HepG2 (cell line): ENCODE measurements at regions not wholly inside any gene's neighbourhood (a gene's known extent, or its start where the extent isn't known, plus 50 kb on each side); places are given as distances from the start of the nearest gene placed in this dataset.

ENCODE experiments used
- ATM ChIP-seq: fragments of 450-650 bp; IDR thresholded peaks from 2 replicates; pipeline ENCODE4 v1.7.1; 2017; ENCODE audit warnings: mild to moderate bottlenecking, borderline replicate concordance
- BRF2 ChIP-seq: sonication (generic); formaldehyde crosslinking; IDR thresholded peaks from 2 replicates; pipeline ENCODE4 v1.8.1; 2022; ENCODE audit warnings: mild to moderate bottlenecking, missing genetic modification reagents
- CCDC6 ChIP-seq: sonication (generic); formaldehyde crosslinking; IDR thresholded peaks from 2 replicates; pipeline ENCODE4 v1.8.1; 2022; ENCODE audit warnings: mild to moderate bottlenecking, missing genetic modification reagents, moderate library complexity
- CEBPB ChIP-seq: IDR thresholded peaks from 2 replicates; pipeline ENCODE4 v1.6.1; 2011; ENCODE audit warnings: low read depth, low read length, improper control_type of control experiment, borderline replicate concordance
- CEBPZ ChIP-seq: IDR thresholded peaks from 2 replicates; pipeline ENCODE4 v1.6.1; 2012; ENCODE audit warnings: low read length, improper control_type of control experiment
- CHCHD3 ChIP-seq: sonication (generic); formaldehyde crosslinking; IDR thresholded peaks from 2 replicates; pipeline ENCODE4 v1.8.0; 2022; ENCODE audit warnings: mild to moderate bottlenecking, missing genetic modification reagents, moderate library complexity
- ERF ChIP-seq: IDR thresholded peaks from 2 replicates; pipeline ENCODE4 v1.6.1; 2018; ENCODE audit warnings: missing biosample characterization, missing genetic modification reagents
- GLI4 ChIP-seq: sonication (generic); formaldehyde crosslinking; IDR thresholded peaks from 2 replicates; pipeline ENCODE4 v1.5.1; 2020; ENCODE audit warnings: missing genetic modification reagents, mild to moderate bottlenecking, moderate library complexity, borderline replicate concordance
- HNRNPH1 ChIP-seq: fragments of 200-400 bp; formaldehyde crosslinking; optimal IDR thresholded peaks from 2 replicates; pipeline ENCODE3; 2017; ENCODE audit warnings: mild to moderate bottlenecking, low read depth, low read length
- HNRNPUL1 ChIP-seq: fragments of 200-400 bp; formaldehyde crosslinking; IDR thresholded peaks from 2 replicates; pipeline ENCODE4 v1.6.1; 2017; ENCODE audit warnings: low read depth, mild to moderate bottlenecking, low read length, moderate library complexity
- JUND ChIP-seq: sonication (generic); formaldehyde crosslinking; IDR thresholded peaks from 2 replicates; pipeline ENCODE4 v1.8.0; 2022; ENCODE audit warnings: mild to moderate bottlenecking, missing genetic modification reagents
- KLF15 ChIP-seq: sonication (generic); formaldehyde crosslinking; IDR thresholded peaks from 2 replicates; pipeline ENCODE4 v1.8.1; 2023; ENCODE audit warnings: borderline replicate concordance, mild to moderate bottlenecking, inconsistent platforms, missing genetic modification reagents, mixed read lengths
- MTF1 ChIP-seq: sonication (generic); formaldehyde crosslinking; IDR thresholded peaks from 2 replicates; pipeline ENCODE4 v1.5.0; 2020; ENCODE audit warnings: missing genetic modification reagents
- NFYB ChIP-seq: sonication (generic); formaldehyde crosslinking; IDR thresholded peaks from 2 replicates; pipeline ENCODE4 v1.4.0; 2020; ENCODE audit warnings: missing genetic modification reagents
- POGZ ChIP-seq: sonication (generic); formaldehyde crosslinking; IDR thresholded peaks from 2 replicates; pipeline ENCODE4 v1.4.0; 2020; ENCODE audit warnings: mild to moderate bottlenecking, missing genetic modification reagents
- POLR2A ChIP-seq, 2 experiments: IDR thresholded peaks; 2 replicates each; pipeline ENCODE4 v1.6.1; 2011; ENCODE audit warnings: low read depth in 2 of 2, low read length in 2 of 2, mild to moderate bottlenecking in 1 of 2, moderate library complexity in 1 of 2; ENCODE audit not compliant: insufficient read depth in 1 of 2
- SNRNP70 ChIP-seq: fragments of 200-400 bp; formaldehyde crosslinking; IDR thresholded peaks from 2 replicates; pipeline ENCODE4 v1.6.1; 2017; ENCODE audit warnings: mild to moderate bottlenecking, low read depth, low read length, moderate library complexity
- TBP ChIP-seq: sonication (generic); formaldehyde crosslinking; IDR thresholded peaks from 2 replicates; pipeline ENCODE4 v1.5.0; 2020; ENCODE audit warnings: missing genetic modification reagents
- THYN1 ChIP-seq: sonication (generic); formaldehyde crosslinking; IDR thresholded peaks from 2 replicates; pipeline ENCODE4 v1.8.1; 2023; ENCODE audit warnings: low read depth, mild to moderate bottlenecking, moderate library complexity, missing genetic modification reagents, borderline replicate concordance
- ZBTB8A ChIP-seq: sonication (generic); formaldehyde crosslinking; IDR thresholded peaks from 2 replicates; pipeline ENCODE4 v1.4.0; 2020; ENCODE audit warnings: mild to moderate bottlenecking, low read depth, missing genetic modification reagents, borderline replicate concordance
- ZNF235 ChIP-seq: sonication (generic); formaldehyde crosslinking; IDR thresholded peaks from 2 replicates; pipeline ENCODE4 v1.8.1; 2023; ENCODE audit warnings: mild to moderate bottlenecking, missing genetic modification reagents, borderline replicate concordance
- ZNF33B ChIP-seq: sonication (generic); formaldehyde crosslinking; IDR thresholded peaks from 2 replicates; pipeline ENCODE4 v1.5.1; 2020; ENCODE audit warnings: mild to moderate bottlenecking, missing genetic modification reagents
- ZNF589 ChIP-seq: sonication (generic); formaldehyde crosslinking; conservative IDR thresholded peaks from 2 replicates; pipeline ENCODE4 v1.8.0; 2022; ENCODE audit warnings: mild to moderate bottlenecking, moderate library complexity, missing genetic modification reagents
- TF ChIP-seq, protein P1 (sequence below), 2 experiments: sonication (generic) in 1 of 2; formaldehyde crosslinking in 1 of 2; IDR thresholded peaks; 2 replicates each; pipeline versions ENCODE4 v1.5.1 to v1.6.1; 2011 to 2020; ENCODE audit warnings: borderline replicate concordance in 1 of 2, low read depth in 1 of 2, low read length in 1 of 2, mild to moderate bottlenecking in 1 of 2, missing genetic modification reagents in 1 of 2, moderate library complexity in 1 of 2

DNA sequence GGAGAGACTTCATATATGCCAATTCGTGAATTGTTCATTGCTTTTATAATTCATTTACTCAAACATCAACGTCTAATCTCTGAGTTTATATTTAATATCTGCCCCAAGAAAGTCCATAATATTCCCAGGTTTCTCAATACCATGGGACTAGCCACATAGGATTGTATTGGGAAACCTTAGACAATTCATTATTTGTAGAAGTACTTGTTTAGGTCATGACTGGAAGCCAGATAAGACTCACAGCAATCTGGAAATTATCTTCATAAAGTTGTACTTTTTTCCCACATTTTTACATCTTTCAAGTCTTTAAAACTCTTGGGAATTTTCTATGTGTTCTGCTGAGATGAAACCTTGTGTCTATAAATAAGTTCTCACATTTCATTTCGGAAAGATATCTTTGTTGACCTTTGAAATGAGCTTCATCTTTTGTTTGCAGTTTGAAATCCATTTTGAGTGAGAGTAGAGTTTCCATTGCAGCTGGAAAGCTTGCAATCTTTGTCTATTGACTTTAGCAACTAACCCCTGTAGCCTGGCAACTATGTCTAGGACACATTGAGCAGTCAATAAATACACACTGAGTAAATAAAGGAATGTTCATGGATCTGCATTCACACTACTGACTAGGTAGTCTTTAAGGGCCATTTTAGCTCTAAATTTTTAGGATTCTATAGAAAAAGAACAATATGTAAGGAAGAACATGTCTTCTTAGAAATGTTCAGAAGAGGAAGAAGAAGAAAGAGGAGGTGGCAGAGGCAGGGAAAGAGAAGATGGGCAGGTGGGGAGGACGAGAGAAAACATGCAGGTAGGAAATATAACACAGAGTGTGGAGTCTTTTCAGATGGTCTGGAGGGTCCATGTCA is 154.4 kb downstream of the LRIG3 start (continued):
- no peak for TF ChIP-seq ZNF33B
- no peak for TF ChIP-seq CEBPZ
- no peak for TF ChIP-seq CHCHD3 (CRISPR knock-in tag)
- TF ChIP-seq ZBTB8A (CRISPR knock-in tag) = no peak
- TF ChIP-seq ATM = no peak
- no peak for TF ChIP-seq KLF15 (CRISPR knock-in tag)
- TF ChIP-seq TBP = no peak
- no peak for TF ChIP-seq ZNF589
- 0 out of 2 replicates have a peak, but pooled peaks have one; percentile 65 for TF ChIP-seq BRF2 (CRISPR knock-in tag)
- no peak for TF ChIP-seq MTF1 (CRISPR knock-in tag)
- TF ChIP-seq POGZ (CRISPR knock-in tag) = peak; percentile 68; the same call in 1 of the 2 replicates
- TF ChIP-seq, protein P1, sequence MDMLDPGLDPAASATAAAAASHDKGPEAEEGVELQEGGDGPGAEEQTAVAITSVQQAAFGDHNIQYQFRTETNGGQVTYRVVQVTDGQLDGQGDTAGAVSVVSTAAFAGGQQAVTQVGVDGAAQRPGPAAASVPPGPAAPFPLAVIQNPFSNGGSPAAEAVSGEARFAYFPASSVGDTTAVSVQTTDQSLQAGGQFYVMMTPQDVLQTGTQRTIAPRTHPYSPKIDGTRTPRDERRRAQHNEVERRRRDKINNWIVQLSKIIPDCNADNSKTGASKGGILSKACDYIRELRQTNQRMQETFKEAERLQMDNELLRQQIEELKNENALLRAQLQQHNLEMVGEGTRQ (IDR thresholded peaks at IDR 0.05; ENCODE audit: low read depth, low read length) = no peak
- TF ChIP-seq, protein P1 (CRISPR knock-in tag; IDR thresholded peaks at IDR 0.05; ENCODE audit: borderline replicate concordance) = no peak
- no peak for TF ChIP-seq GLI4 (CRISPR knock-in tag)
- TF ChIP-seq ERF (CRISPR knock-in tag) = 0 out of 2 replicates have a peak, but pooled peaks have one; percentile 30
- peak; percentile 77 for TF ChIP-seq CEBPB
- no peak for TF ChIP-seq SNRNP70
- TF ChIP-seq HNRNPH1 = no peak
- no peak for TF ChIP-seq NFYB (CRISPR knock-in tag)
- no peak for TF ChIP-seq HNRNPUL1
- no peak for TF ChIP-seq THYN1 (CRISPR knock-in tag)
- no peak for TF ChIP-seq POLR2A (IDR thresholded peaks at IDR 0.05; ENCODE audit: insufficient read depth in 1 of 2, low read depth in 2 of 2, low read length in 2 of 2)
- TF ChIP-seq JUND = no peak
- no peak for TF ChIP-seq ZNF235 (CRISPR knock-in tag)
- no peak for TF ChIP-seq CCDC6 (CRISPR knock-in tag)
